Right renal pelvis (tissue), 4 donors: ENCODE measurements at regions not wholly inside any gene's neighbourhood (a gene's known extent, or its start where the extent isn't known, plus 50 kb on each side); places are given as distances from the start of the nearest gene placed in this dataset.

ENCODE experiments used
- DNase-seq, 4 donors: peaks; one replicate each; pipeline ENCODE4 v3.0.0-alpha.2; 2013; ENCODE audit warnings: low read depth in 4 of 4, low spot score in 3 of 4, missing footprints in 1 of 4

DNA sequence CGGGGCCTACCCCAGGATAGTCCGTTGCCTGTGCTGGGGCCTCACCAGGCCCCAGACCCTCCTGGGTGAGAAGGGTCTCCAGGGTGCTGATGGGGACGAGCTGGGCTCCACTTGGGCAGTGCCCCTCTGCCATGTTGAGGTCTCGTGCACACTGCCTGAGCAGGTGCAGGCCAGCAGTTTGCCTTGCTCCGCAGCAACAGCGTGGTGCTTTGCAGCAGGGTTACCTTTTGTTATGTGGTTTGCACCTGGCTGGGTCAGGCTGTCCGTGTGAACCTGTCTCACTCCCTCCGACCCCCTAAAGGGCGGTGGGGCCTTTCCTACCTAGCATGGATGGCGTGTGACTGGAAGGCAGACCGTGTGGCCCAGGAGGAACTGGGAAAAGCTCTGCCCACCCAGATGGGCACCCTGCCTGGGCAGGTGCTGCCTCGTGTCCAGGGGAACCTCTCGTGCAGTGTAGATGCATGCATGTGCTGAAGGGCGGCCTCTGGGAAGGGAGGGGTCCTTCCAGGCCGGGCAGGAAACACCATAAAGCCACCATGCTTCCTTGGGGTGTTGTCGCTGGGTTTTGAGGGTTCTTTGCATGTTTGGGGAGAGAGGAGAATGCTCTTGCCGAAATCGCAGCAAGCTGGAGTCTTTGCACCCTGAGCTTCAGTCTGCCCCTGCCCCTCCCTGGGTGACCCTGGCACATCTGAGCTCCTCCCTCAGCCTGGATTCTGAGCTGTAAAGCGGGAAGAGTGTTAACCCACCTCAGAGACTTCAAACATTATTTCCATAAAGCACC is 75.4 kb upstream of the PPARA start:
- no peak for DNase-seq

DNA sequence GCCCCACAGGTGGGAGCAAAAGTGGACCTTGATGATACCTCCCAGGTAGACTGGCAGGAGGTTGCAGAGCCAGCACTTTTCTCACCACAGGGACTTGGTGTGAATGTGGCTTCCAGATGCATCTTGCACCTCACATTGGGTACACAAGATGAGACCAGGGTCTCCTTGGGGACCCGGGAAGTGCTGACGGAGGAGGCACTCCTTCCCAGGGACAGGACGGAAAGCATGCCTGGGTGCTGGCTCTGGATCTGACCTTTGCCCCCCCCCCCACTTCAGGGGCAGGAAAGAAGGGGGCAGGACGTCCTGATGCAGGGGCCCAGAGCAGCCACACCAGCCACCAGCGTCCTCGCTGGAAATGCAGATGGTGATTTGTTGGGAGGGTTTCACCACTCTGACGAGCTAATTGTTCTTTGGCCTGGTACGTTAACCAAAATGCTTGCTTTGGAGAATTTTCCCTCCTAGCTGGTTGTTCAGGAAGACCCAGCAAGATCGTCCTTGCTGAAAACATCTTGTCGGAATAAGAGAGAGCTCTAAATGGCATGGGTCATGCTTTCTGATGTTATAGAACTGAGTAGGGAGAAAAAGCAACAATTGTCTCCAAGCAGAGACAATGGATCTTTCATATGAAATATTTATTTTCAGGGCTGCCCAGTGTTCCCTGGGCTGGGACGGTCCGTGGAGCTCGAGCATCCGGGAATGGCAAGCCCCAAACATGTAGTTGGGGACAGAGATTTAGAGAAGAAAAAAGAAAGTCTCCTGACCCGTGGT is 74.4 kb upstream of the PPARA start:
- no peak for DNase-seq

DNA sequence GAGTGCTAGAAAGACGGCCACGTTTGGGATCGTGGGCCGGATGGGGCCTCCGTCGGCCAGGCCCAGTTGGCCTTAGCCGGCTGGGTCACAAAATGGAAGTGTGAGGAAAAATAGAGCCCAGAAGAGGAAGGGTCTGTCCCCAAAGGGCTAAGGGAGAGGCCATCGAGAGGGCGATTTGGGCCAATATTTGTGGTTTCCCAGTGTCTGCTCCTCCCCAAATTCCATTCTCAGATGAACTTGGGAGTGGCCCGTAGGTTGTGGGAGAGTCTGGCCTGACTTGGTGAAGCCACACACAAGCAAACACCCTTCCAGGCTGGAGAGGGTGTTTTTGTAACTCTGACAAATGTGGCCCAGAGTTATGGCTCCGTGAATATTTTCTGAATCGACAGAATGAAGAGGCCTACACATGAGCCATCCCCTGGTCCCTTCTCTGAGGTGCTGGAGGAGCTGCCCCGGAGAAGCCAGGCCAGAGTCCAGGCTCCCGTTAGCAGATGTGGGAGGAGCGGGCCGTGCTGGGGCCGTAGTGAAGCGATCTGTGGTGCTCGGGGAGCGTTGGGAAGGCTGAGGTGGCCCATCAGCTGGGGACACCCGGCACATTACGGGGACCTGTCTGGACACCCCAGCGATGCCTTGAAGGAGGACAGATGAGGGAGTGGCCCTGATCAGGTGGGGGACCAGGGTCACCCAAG is 73.5 kb upstream of the PPARA start:
- DNase-seq, result no peak

DNA sequence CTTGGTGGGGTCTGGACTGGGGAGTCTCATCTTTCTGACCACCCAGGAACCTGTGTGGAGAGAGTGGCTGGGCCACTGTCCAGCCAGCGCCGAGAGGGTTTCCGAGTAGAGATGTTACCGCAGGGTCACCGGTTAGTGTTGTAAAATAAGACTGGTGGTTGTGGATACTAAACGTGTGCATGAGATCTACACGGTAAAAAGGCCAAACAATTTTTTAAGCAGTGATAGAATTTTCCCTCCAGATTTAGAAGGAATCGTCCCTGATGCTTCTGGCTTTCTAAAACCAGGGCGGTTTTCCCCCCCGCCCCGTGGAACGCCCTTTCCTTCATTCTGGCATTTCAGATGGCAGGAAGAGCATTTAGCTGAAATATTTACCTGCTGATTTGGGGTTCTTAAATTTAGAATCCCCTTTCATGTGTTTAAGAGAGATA is 72.6 kb upstream of the PPARA start:
- DNase-seq, result no peak

DNA sequence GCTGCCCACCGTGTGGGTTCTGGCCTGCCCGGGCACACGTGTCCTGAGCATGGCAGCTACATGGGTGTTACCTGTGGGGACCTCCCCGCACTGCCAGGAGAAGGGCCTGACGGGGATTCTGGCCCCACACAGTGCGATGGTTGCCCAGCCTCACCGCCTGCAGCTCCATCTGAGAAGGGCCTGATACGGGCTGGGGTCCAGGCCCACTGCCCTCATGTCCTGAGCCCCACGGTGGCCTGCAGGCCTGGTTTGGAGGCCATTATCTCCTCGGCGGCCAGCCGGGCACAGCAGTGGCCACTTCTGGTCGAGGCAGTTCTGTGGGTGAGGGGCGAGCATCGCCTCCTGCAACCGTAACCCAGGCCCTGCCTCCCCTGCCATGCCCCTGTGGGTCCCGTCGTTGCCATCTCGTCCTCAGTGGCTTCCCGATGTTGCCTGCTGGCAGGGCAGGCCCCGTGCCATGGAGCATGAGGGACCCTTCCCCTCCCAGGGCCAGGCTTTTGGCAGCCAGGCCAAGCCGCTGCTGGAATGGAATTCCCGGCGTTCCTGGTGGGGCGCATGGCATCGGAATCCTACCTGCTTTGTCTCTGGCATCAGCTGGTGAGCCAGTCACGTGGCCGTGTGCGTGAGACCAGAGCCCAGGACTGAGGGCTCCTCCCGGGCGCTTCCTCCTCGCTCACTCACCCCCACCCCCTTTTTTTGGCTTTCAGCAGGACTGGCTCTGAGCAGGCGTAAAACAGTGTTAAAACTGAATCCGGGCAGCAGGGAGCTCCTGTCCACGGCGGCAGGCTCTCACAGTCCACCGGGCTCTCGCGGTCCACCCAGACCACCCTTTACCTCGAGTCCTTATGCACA is 71.9 kb upstream of the PPARA start:
- no peak for DNase-seq

DNA sequence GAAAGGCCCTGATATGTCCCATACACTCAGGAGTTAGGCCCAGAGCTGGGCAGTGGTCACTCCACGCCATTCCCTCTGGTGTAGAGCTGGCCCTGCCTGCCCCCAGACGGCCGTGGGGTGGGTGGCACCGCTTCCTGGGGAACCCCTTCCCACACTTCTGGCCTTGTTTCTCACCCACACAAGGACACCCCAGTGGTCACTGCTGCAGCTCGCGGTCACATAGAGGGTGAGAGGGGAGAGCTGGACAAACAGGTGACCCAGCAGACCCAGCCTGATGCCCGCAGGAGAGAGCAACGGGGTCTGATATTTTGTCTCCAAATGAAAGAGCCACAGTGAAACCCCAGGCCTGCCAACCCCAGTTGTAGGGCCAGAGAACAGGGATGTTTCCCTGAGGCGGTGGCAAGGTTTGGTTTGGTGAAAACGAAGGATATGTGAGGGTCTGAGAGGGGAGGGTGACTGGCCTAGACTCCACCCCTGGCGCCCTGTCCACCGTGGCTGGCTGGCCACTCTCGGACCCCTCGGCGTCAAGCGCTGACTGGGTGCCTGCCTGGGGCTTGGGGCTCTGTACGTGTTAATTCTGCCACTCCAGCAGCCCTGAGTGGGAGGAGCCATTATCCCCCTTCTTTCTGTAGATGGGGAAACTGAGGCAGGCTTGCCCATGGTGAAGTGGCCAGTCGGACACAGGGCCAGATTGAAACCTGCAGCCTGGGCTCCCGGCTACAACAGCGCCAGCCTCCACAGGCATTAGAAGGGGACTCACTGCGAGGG is 71.0 kb upstream of the PPARA start:
- DNase-seq, result no peak

DNA sequence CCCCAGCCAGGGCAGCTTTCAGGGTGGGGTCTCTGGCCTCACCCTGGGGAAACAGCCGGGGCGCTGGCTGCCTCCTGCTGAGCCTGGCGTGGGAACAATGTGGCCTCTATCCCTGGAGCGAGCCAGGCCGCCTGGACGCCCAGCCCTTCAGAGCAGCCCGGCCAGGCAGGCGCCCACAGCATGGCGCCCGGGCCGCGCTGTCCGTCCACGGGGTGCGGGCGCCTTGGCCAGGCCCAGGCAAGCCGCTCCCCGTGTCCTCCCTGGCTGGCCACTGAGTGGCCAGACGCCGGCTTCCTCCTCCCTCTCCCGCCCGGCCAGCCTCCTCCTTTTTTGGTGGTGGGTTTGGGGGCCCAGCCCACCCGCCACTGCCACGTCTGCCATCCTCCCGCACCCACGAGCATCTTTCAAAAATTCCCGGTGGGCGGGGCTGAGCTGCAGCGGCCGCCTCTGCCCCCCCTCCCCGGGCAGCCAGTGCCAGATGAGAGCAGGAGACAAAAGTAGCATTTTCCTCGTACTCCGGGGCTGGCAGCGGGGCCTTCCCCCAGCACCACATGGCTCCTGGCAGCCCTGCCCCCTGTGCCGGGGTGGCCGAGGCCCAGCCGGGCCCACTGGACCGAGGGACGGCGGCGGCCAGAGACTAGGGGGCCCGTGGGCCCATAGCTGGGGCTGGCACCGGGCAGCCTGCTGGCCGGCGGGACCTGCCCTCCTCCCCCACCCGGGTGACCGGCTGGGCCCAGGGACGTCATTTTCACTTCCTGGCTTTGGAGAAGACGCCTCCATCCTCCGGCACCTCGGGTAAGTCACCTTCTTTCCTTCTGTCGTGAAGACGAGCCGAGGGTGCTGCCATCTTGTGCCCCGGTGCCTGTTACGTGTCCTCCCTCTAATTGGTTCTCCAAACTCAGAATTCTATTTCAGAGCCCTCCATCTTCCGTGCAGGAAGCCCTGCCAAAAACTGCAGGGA is 70.2 kb upstream of the PPARA start:
- DNase-seq, result no peak

DNA sequence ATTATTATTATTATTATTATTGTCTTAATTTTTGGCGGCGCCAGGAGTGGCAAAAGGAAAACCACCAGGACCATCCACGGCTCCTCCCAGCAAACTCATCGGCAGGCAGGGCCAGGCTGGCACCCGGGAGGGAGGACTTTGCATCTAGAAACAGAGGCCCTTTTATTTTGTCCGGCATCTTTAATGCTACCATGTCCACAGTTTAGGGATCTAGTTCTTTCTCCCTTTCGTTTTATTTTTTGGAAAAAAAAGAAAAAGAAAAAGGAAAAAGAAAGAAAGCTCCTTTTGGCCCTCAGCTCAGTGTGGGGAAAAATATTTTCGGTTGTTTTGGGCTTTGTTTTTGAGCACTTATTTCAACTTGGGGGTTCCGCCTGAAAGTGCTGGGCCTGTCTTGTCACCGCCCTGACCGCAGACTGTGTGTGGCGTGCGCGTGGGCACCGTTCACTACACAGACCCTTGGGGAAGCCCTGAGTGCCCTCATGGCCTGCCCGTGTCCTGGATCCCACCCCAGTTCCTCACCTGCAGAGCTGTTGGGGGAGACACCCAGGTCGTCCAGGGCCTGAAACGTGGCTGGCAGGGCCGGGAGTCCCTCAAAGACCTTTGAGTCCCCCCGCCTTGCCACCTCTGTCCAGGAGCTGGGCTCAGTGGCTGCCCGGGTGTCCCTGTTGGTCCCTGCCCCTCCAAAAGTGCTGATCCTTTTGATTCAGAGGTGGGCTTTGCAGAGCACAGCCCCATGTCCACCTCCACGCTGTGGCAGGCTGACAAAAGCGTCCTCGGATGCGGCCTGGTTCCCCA is 69.1 kb upstream of the PPARA start:
- DNase-seq, result no peak

DNA sequence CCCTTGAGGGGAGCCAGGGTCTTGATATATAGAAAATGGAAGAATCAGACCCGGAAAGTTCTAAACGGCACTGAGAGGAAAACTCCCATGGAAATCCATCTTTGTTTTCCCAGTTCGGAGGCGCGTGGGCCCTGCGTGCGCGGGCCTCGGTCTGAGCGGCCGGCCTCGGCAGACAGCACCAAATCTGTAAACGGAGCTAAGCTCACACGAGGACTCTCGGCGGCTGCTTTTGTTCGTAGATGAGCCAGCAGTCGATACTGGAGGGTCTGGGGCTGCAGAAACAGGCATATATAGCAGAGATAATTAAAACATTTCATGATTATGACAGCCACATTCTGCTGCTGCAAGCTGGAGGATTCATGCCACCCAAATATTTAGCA is 68.5 kb upstream of the PPARA start:
- DNase-seq, result no peak

DNA sequence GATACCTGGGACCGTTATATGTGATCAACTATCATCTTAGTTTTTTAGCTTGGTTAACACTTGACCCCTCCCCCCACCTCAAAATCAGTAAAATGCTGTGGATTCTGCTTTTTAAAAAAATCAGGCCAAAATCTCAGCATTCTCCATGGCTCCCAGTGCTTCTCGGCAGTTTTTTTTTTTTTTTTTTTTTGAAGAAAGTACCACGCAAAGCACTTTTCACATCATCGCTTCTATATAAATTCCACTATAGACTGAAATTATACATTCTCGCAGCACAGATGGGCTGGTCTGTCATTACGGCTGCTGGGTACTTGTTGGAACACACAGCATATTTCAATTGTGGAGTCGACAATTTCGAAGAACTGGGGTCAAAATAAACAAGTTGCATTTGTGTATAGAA is 67.7 kb upstream of the PPARA start:
- no peak for DNase-seq

DNA sequence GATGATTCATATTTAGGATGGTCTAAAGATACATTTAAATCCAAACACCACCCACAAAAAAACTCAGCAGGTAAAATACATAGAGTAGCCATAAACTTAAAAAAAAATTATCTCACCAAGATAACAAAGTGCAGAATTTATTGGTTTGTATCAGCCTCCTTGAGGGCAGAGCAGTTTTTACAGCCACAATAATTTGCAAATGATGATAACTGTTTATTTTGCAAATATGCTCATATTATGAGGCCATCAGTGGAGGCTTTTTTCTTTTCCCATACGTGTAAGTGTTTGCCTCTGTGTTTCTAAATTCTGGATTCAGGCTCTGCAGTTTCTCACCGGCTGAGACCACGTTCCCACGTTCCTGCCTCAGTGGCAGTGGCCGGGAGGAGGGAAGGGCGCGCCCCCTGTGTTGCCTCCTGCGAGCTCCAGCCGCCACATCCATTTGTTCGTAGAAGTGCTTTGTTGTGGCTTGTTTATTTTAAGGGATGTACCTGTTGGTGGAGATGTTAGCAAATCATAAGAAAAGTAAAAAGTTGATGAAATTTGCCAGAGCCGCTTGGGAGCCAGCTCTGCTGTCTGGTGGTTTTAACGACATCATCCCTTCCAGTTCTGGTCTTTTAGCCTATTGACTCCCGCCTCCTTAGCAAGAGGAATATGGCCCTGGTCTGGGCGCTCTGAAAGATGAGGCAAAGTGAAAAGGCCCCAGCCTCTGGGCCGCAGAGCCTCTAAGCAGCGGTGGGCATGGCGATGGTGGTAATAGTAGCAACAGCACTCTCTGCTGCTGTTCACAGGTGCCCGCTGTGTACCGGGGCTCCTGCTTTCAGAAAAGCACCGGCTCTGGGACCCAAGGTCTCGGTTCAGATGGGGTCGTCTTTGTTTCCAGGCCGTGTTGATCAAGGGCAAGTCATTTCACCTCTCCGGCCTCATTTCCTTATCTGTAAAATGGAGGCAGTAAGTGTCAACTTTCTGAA is 66.7 kb upstream of the PPARA start:
- no peak for DNase-seq

DNA sequence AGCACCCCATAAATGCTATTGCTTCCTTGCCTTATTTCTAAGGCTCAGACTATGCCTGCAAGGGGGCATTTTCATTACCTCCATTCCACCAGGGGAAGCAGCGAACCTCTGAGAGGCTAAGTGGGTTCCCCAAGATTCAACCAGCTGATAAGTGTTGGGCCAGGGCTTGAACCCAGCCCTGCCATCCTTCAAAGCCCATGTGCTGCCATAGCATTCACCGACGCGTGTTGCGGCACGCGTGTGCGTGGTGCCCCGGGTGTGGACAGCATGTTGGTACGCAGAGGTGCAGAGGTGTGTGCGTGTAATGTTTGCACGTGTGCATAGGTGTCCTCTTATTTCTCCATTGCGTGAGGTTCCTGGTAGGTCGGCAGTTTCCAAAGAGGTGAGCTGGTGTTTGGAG is 66.0 kb upstream of the PPARA start:
- no peak for DNase-seq

DNA sequence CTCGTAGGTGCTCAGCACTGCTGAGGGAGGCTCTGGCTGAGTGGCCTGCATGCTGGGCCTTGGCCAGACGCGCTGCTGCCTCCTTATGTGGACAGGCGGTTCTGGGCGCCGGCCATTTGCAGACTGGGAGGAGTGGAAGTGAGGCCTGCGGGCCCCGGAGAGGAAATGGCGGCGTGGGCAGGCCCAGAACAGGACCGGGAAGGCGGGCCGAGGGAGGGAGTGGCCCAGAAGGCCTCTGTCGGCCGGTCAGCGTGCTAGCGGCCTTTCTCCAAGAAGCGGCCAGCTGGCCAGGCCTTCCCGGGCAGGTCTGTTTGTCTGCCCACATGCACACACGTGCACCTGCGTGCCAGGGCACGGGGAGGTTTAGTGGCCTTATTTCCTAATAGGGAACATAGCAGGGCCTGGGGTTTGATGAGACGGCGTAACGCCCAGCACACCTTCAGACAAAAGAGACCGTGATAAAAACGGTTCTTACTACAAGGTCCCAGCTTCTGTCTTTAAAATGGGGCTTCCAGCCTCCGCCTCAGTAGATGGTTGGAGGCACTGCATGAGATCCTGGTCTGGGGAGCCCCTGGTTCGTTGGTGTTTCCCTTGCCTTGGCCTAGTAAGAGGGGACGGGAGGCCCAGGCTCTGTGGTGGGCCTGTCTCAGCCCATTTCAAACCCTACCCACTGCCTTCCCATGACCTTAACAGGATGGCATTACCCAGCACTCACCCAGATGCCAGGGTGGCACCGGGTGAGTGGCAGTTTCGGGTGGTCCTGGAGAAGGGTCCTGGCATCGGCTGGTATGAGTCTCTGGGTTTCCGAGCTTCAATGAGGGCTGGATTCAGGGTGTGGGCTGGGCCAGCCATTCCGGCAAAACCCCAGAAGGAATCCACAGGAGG is 65.1 kb upstream of the PPARA start:
- no peak for DNase-seq

DNA sequence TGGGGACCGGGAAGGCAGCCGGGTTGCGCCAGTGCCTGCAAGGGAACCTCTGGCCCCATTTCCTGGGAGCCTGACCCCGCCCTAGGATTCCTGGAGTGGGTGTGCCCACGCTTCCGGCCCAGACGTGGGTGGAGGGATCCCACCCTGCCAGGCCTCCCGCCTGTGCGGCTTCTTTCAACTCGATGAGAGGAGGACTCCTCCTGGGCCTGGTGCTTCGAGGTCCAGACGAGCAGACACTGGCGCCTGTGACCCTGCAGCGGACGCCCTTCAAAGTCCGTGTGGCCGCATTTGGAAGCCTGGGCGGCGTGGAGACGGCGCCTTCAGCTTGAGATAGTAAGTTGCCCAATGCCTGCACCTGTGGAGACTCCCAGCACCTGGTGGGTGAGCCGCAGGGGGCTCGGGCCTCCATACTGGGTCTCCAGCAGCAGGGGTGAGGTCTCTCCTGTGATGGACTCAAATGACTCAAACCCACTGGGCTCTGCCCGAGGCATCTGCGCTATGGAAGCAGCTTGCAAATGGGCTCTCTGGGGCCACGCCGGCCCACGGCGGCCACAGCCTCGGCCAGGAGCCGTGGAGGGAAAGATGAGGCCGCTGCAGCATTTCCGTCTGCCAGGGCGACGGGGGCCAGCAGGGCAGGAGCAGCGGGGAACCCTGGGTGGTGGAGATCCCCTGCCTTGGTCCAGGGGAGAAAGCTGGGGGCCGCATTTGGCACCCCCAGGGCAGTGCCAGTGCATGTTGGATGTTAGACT is 64.3 kb upstream of the PPARA start:
- DNase-seq, result no peak
